ENCODE measurements at regions not wholly inside any gene's neighbourhood (a gene's known extent, or its start where the extent isn't known, plus 50 kb on each side); places are given as distances from the start of the nearest gene placed in this dataset.

DNA sequence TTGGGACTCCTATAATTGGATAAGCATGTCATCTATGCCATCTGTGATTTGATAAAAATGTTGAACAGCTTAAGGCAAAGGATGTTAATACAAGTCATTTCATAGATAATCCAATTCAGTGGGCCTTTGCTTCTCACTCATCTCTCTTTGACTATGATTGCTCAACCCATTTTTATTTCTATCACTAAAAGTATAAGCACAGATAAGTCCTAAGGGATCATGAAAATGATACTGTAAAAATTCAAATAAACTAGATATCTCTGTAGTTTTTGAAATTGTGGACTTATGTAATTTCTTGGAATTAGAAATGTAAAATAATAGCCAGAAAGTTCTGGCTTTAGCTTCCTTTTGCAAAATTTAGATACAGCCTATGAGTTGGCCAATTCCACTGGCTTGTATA lies 440.3 kb downstream of the POM121L12 start:
- Histone ChIP-seq H3K9me3 (ENCODE audit: control insufficient read depth, insufficient read depth, low read depth, low read length) (no peaks in the 10 kb centered on the region), H3K4me1 (ENCODE audit: control insufficient read depth, insufficient read depth, low read length) (no peaks in the 10 kb centered on the region), H3K4me3 (ENCODE audit: low read depth, low read length) (no peak overlapping the region), H3K27ac (ENCODE audit: extremely low read depth, low read depth, low read length) (no peak overlapping the region), H3K36me3 (ENCODE audit: control insufficient read depth in 2 of 2, insufficient read depth in 1 of 2, low read length in 2 of 2) (no peaks in the 10 kb centered on the region)
- no peak for TF ChIP-seq ZNF266 (tag by site-specific recombination; IDR thresholded peaks at IDR 0.05; ENCODE audit: low read depth)
- CTCF ChIA-PET, result no interaction called here
- POLR2A ChIA-PET, result no interaction called here

GRCh38 chr7:53476566-53476965 lies 441.1 kb downstream of the POM121L12 start:
- Histone ChIP-seq H3K36me3 (ENCODE audit: control insufficient read depth in 2 of 2, insufficient read depth in 1 of 2, low read length in 2 of 2) (no peaks in the 10 kb centered on the region), H3K9me3 (ENCODE audit: control insufficient read depth, insufficient read depth, low read depth, low read length) (no peaks in the 10 kb centered on the region), H3K4me3 (ENCODE audit: low read depth, low read length) (no peak overlapping the region), H3K4me1 (ENCODE audit: control insufficient read depth, insufficient read depth, low read length) (no peaks in the 10 kb centered on the region), H3K27ac (ENCODE audit: extremely low read depth, low read depth, low read length) (no peak overlapping the region)
- TF ChIP-seq ZNF335 (tag by site-specific recombination; conservative IDR thresholded peaks at IDR 0.05), result no peak
- TF ChIP-seq ZNF18 (tag by site-specific recombination; IDR thresholded peaks at IDR 0.05), result no peak
- TF ChIP-seq SP3 (tag by site-specific recombination; IDR thresholded peaks at IDR 0.05), result no peak
- TF ChIP-seq SALL2 (tag by site-specific recombination; IDR thresholded peaks at IDR 0.05; ENCODE audit: borderline replicate concordance), result no peak
- no peak for TF ChIP-seq ZFHX2 (tag by site-specific recombination; conservative IDR thresholded peaks at IDR 0.05)
- TF ChIP-seq ZNF660 (tag by site-specific recombination; IDR thresholded peaks at IDR 0.05), result no peak
- TF ChIP-seq ZNF701 (tag by site-specific recombination; IDR thresholded peaks at IDR 0.05), result no peak
- no peak for TF ChIP-seq TSHZ1 (tag by site-specific recombination; IDR thresholded peaks at IDR 0.05; ENCODE audit: borderline replicate concordance)
- no peak for TF ChIP-seq TCF7L2 (IDR thresholded peaks at IDR 0.05; ENCODE audit: borderline replicate concordance, low read depth, low read length)
- no peak for TF ChIP-seq ZNF10 (tag by site-specific recombination; IDR thresholded peaks at IDR 0.05)
- no peak for TF ChIP-seq ZNF24 (tag by site-specific recombination; IDR thresholded peaks at IDR 0.05)
- TF ChIP-seq, protein P1, sequence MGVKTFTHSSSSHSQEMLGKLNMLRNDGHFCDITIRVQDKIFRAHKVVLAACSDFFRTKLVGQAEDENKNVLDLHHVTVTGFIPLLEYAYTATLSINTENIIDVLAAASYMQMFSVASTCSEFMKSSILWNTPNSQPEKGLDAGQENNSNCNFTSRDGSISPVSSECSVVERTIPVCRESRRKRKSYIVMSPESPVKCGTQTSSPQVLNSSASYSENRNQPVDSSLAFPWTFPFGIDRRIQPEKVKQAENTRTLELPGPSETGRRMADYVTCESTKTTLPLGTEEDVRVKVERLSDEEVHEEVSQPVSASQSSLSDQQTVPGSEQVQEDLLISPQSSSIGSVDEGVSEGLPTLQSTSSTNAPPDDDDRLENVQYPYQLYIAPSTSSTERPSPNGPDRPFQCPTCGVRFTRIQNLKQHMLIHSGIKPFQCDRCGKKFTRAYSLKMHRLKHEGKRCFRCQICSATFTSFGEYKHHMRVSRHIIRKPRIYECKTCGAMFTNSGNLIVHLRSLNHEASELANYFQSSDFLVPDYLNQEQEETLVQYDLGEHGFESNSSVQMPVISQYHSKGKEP (tag by site-specific recombination; IDR thresholded peaks at IDR 0.05), result no peak
- no peak for TF ChIP-seq MZF1 (tag by site-specific recombination; IDR thresholded peaks at IDR 0.05; ENCODE audit: borderline replicate concordance)
- TF ChIP-seq, protein P2, sequence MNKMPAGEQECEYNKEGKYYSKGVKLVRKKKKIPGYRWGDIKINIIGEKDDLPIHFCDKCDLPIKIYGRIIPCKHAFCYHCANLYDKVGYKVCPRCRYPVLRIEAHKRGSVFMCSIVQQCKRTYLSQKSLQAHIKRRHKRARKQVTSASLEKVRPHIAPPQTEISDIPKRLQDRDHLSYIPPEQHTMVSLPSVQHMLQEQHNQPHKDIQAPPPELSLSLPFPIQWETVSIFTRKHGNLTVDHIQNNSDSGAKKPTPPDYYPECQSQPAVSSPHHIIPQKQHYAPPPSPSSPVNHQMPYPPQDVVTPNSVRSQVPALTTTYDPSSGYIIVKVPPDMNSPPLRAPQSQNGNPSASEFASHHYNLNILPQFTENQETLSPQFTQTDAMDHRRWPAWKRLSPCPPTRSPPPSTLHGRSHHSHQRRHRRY (tag by site-specific recombination; IDR thresholded peaks at IDR 0.05), result no peak
- TF ChIP-seq ZNF214 (tag by site-specific recombination; IDR thresholded peaks at IDR 0.05; ENCODE audit: borderline replicate concordance), result no peak
- POLR2A ChIA-PET, result no interaction called here
- CTCF ChIA-PET, result no interaction called here
